Head of caudate nucleus (tissue), 42 donors: ENCODE measurements at regions not wholly inside any gene's neighbourhood (a gene's known extent, or its start where the extent isn't known, plus 50 kb on each side); places are given as distances from the start of the nearest gene placed in this dataset.
"Not testable (repeated sequence)": the region's sequence is repeated elsewhere in the genome, so short reads cannot be mapped to it uniquely, and the experiment has no call there.

Source experiments
- DNase-seq, 42 donors: peaks; one replicate each; pipeline versions ENCODE4 v3.0.0 to v3.0.0-alpha.2; 2020 to 2021; ENCODE audit warnings: mixed read lengths in 7 of 42
- intact Hi-C: fragments of 100-400 bp; cut with DNase I; formaldehyde crosslinking; loops from one replicate; pipeline ENCODE4 v1.15.0; 2022

- no peak for DNase-seq
- intact Hi-C loops: no loop called here
Observed at GRCh38 chr3:109644332-109644731, 307.0 kb upstream of the DPPA4 start.

- intact Hi-C loops: no loop called here
Observed at GRCh38 chr3:109644746-109645145, 307.4 kb upstream of the DPPA4 start.

GRCh38 chr3:109648027-109648426 is 310.7 kb upstream of the DPPA4 start:
- intact Hi-C loops: no loop called here

More at GRCh38 chr3:109644746-109645145, 307.4 kb upstream of the DPPA4 start:
- DNase-seq: no peak

GRCh38 chr3:109656225-109656624 is 318.9 kb upstream of the DPPA4 start:
- DNase-seq: no peak
- intact Hi-C loops: no loop called here

More at GRCh38 chr3:109648027-109648426, 310.7 kb upstream of the DPPA4 start:
- DNase-seq: no peak

- no peak for DNase-seq
- intact Hi-C loops: no loop called here
Observed at GRCh38 chr3:109678600-109678999, 341.3 kb upstream of the DPPA4 start.

- intact Hi-C loops: no loop called here
Observed at GRCh38 chr3:109679664-109680063, 342.3 kb upstream of the DPPA4 start.

GRCh38 chr3:109683746-109684145 is 346.4 kb upstream of the DPPA4 start:
- intact Hi-C loops: no loop called here
- DNase-seq: no peak

More at GRCh38 chr3:109679664-109680063, 342.3 kb upstream of the DPPA4 start:
- no peak for DNase-seq

GRCh38 chr3:109685084-109686079 is 348.0 kb upstream of the DPPA4 start:
- DNase-seq: peak in 9 of 42 donors; percentile 4 to 49 (median 19)
- intact Hi-C loops: no loop called here

- intact Hi-C loops: no loop called here
- no peak for DNase-seq
Observed at GRCh38 chr3:109687626-109688025, 350.3 kb upstream of the DPPA4 start.

GRCh38 chr3:109696932-109697331 is 359.6 kb upstream of the DPPA4 start:
- intact Hi-C loops: no loop called here
- DNase-seq: no peak

- no peak for DNase-seq
- intact Hi-C loops: no loop called here
Observed at GRCh38 chr3:109702252-109702651, 364.9 kb upstream of the DPPA4 start.

- DNase-seq: no peak
- intact Hi-C loops: no loop called here
Observed at GRCh38 chr3:109702976-109703375, 365.6 kb upstream of the DPPA4 start.

GRCh38 chr3:109705133-109705532 is 367.8 kb upstream of the DPPA4 start:
- DNase-seq, intact Hi-C loops: not testable (repeated sequence)

- intact Hi-C loops: no loop called here
- no peak for DNase-seq
Observed at GRCh38 chr3:109707617-109708016, 370.3 kb upstream of the DPPA4 start.

- no peak for DNase-seq
- intact Hi-C loops: no loop called here
Observed at GRCh38 chr3:109713288-109713687, 375.9 kb upstream of the DPPA4 start.

GRCh38 chr3:109715707-109716106 is 378.4 kb upstream of the DPPA4 start:
- no peak for DNase-seq
- intact Hi-C loops: no loop called here

GRCh38 chr3:109718850-109719249 is 381.5 kb upstream of the DPPA4 start:
- intact Hi-C loops: no loop called here

GRCh38 chr3:109728861-109729494 is 391.6 kb upstream of the DPPA4 start:
- no peak for DNase-seq
- intact Hi-C loops: no loop called here

More at GRCh38 chr3:109718850-109719249, 381.5 kb upstream of the DPPA4 start:
- DNase-seq: no peak

GRCh38 chr3:109731639-109732473 is 394.5 kb upstream of the DPPA4 start:
- peak in 34 of 42 donors; percentile 4 to 88 (median 58) for DNase-seq
- intact Hi-C loops: no loop called here
